ENCODE measurements at regions not wholly inside any gene's neighbourhood (a gene's known extent, or its start where the extent isn't known, plus 50 kb on each side); places are given as distances from the start of the nearest gene placed in this dataset.

GRCh38 chr18:42137693-42138375 is 182.8 kb downstream of the PIK3C3 start:
- DNase-seq = no peak

GRCh38 chr18:42141439-42141838 is 186.4 kb downstream of the PIK3C3 start:
- no peak for DNase-seq

GRCh38 chr18:42155024-42155423 is 200.0 kb downstream of the PIK3C3 start:
- no peak for DNase-seq

- DNase-seq = no peak
Observed at GRCh38 chr18:42156281-42156680, 201.2 kb downstream of the PIK3C3 start.

GRCh38 chr18:42157420-42157819 is 202.4 kb downstream of the PIK3C3 start:
- no peak for DNase-seq

- no peak for DNase-seq
Observed at GRCh38 chr18:42157878-42158277, 202.8 kb downstream of the PIK3C3 start.

- no peak for DNase-seq
Observed at GRCh38 chr18:42159146-42159545, 204.1 kb downstream of the PIK3C3 start.

GRCh38 chr18:42163321-42163720 is 208.3 kb downstream of the PIK3C3 start:
- no peak for DNase-seq

- DNase-seq = no peak
Observed at GRCh38 chr18:42164556-42164955, 209.5 kb downstream of the PIK3C3 start.

GRCh38 chr18:42165922-42166513 is 211.0 kb downstream of the PIK3C3 start:
- DNase-seq = no peak

GRCh38 chr18:42168487-42168886 is 213.5 kb downstream of the PIK3C3 start:
- no peak for DNase-seq

GRCh38 chr18:42168907-42169306 is 213.9 kb downstream of the PIK3C3 start:
- DNase-seq = no peak

GRCh38 chr18:42174909-42175308 is 219.9 kb downstream of the PIK3C3 start:
- DNase-seq = no peak

- DNase-seq = no peak
Observed at GRCh38 chr18:42176599-42176998, 221.6 kb downstream of the PIK3C3 start.

- no peak for DNase-seq
Observed at GRCh38 chr18:42177390-42177789, 222.4 kb downstream of the PIK3C3 start.

GRCh38 chr18:42178376-42179080 is 223.5 kb downstream of the PIK3C3 start:
- DNase-seq = no peak

GRCh38 chr18:42179542-42180121 is 224.6 kb downstream of the PIK3C3 start:
- no peak for DNase-seq

GRCh38 chr18:42181474-42181873 is 226.4 kb downstream of the PIK3C3 start:
- no peak for DNase-seq

GRCh38 chr18:42182728-42183700 is 228.0 kb downstream of the PIK3C3 start:
- no peak for DNase-seq

- DNase-seq = no peak
Observed at GRCh38 chr18:42183746-42184145, 228.7 kb downstream of the PIK3C3 start.

GRCh38 chr18:42184685-42185477 is 229.8 kb downstream of the PIK3C3 start:
- no peak for DNase-seq

- DNase-seq = no peak
Observed at GRCh38 chr18:42185486-42185885, 230.5 kb downstream of the PIK3C3 start.
